HG02970 (cell line): ENCODE measurements at regions not wholly inside any gene's neighbourhood (a gene's known extent, or its start where the extent isn't known, plus 50 kb on each side); places are given as distances from the start of the nearest gene placed in this dataset.

ENCODE experiments used
- ATAC-seq: cut with Tn5 transposase; IDR thresholded peaks from one replicate; pipeline ENCODE4 v1.9.1; 2021; ENCODE audit warnings: mild to moderate bottlenecking, moderate library complexity, moderate number of reproducible peaks; ENCODE audit not compliant: unreplicated experiment, low FRiP score

GRCh38 chr4:57640391-57641100, 530.4 kb upstream of the IGFBP7 start:
- ATAC-seq = no peak

GRCh38 chr4:57639561-57640382, 529.6 kb upstream of the IGFBP7 start:
- ATAC-seq = no peak

GRCh38 chr4:57635910-57636309, 525.7 kb upstream of the IGFBP7 start:
- ATAC-seq = no peak

- no peak for ATAC-seq
Measured at GRCh38 chr4:57633212-57633859, 523.2 kb upstream of the IGFBP7 start.

GRCh38 chr4:57632564-57632963, 522.4 kb upstream of the IGFBP7 start:
- no peak for ATAC-seq

GRCh38 chr4:57631147-57631546, 521.0 kb upstream of the IGFBP7 start:
- ATAC-seq = no peak

- ATAC-seq = no peak
Measured at GRCh38 chr4:57628004-57628403, 517.8 kb upstream of the IGFBP7 start.

GRCh38 chr4:57614257-57614932, 504.2 kb upstream of the IGFBP7 start:
- no peak for ATAC-seq

GRCh38 chr4:57612279-57612678, 502.1 kb upstream of the IGFBP7 start:
- ATAC-seq = no peak

GRCh38 chr4:57607566-57608180, 497.5 kb upstream of the IGFBP7 start:
- ATAC-seq = no peak

- no peak for ATAC-seq
Measured at GRCh38 chr4:57605376-57605775, 495.2 kb upstream of the IGFBP7 start.

GRCh38 chr4:57602141-57602540, 492.0 kb upstream of the IGFBP7 start:
- ATAC-seq = no peak

- no peak for ATAC-seq
Measured at GRCh38 chr4:57591073-57591472, 480.9 kb upstream of the IGFBP7 start.

- no peak for ATAC-seq
Measured at GRCh38 chr4:57588557-57588956, 478.4 kb upstream of the IGFBP7 start.

- no peak for ATAC-seq
Measured at GRCh38 chr4:57580710-57581599, 470.8 kb upstream of the IGFBP7 start.

- no peak for ATAC-seq
Measured at GRCh38 chr4:57575426-57575825, 465.2 kb upstream of the IGFBP7 start.

GRCh38 chr4:57554556-57555092, 444.4 kb upstream of the IGFBP7 start:
- ATAC-seq = no peak

- ATAC-seq = no peak
Measured at GRCh38 chr4:57553728-57554127, 443.5 kb upstream of the IGFBP7 start.

- no peak for ATAC-seq
Measured at GRCh38 chr4:57550198-57550597, 440.0 kb upstream of the IGFBP7 start.
